ENCODE measurements at regions not wholly inside any gene's neighbourhood (a gene's known extent, or its start where the extent isn't known, plus 50 kb on each side); places are given as distances from the start of the nearest gene placed in this dataset.

- no peak for TF ChIP-seq CTCF (IDR thresholded peaks at IDR 0.05; ENCODE audit: low read depth, low read length)
- H3K36me3 ChIP-seq: no peaks in the 10 kb centered on the region
- H3K27ac ChIP-seq: no peak overlapping the region
- no peak for DNase-seq
- no peak overlapping the region for H3K4me3 ChIP-seq (ENCODE audit: low read depth, low read length)
- H3K9me3 ChIP-seq (ENCODE audit: severe bottlenecking): peaks cover 5% of the 10 kb centered on the region
- no peaks in the 10 kb centered on the region for H3K27me3 ChIP-seq (ENCODE audit: insufficient read depth, low read depth, severe bottlenecking)
Observed at GRCh38 chr3:67723863-67724262, 69.5 kb upstream of the SUCLG2 start.

GRCh38 chr3:67719333-67719732 is 64.9 kb upstream of the SUCLG2 start:
- Histone ChIP-seq H3K9me3 (ENCODE audit: severe bottlenecking) (peaks cover 3% of the 10 kb centered on the region), H3K4me3 (ENCODE audit: low read depth, low read length) (no peak overlapping the region), H3K36me3 (no peaks in the 10 kb centered on the region), H3K27me3 (ENCODE audit: insufficient read depth, low read depth, severe bottlenecking) (no peaks in the 10 kb centered on the region), H3K27ac (no peak overlapping the region)
- no peak for TF ChIP-seq CTCF (IDR thresholded peaks at IDR 0.05; ENCODE audit: low read depth, low read length)
- no peak for DNase-seq

GRCh38 chr3:67715971-67716370 is 61.6 kb upstream of the SUCLG2 start:
- DNase-seq: no peak
- TF ChIP-seq CTCF (IDR thresholded peaks at IDR 0.05; ENCODE audit: low read depth, low read length): no peak
- no peak overlapping the region for H3K27ac ChIP-seq
- no peaks in the 10 kb centered on the region for H3K36me3 ChIP-seq
- no peaks in the 10 kb centered on the region for H3K27me3 ChIP-seq (ENCODE audit: insufficient read depth, low read depth, severe bottlenecking)
- H3K4me3 ChIP-seq (ENCODE audit: low read depth, low read length): no peak overlapping the region
- no peaks in the 10 kb centered on the region for H3K9me3 ChIP-seq (ENCODE audit: severe bottlenecking)

GRCh38 chr3:67713764-67714469 is 59.5 kb upstream of the SUCLG2 start:
- Histone ChIP-seq H3K9me3 (ENCODE audit: severe bottlenecking) (no peaks in the 10 kb centered on the region), H3K27ac (no peak overlapping the region), H3K27me3 (ENCODE audit: insufficient read depth, low read depth, severe bottlenecking) (no peaks in the 10 kb centered on the region), H3K36me3 (no peaks in the 10 kb centered on the region), H3K4me3 (ENCODE audit: low read depth, low read length) (no peak overlapping the region)
- TF ChIP-seq CTCF (IDR thresholded peaks at IDR 0.05; ENCODE audit: low read depth, low read length): no peak
- DNase-seq: no peak

GRCh38 chr3:67712259-67712658 is 57.8 kb upstream of the SUCLG2 start:
- no peaks in the 10 kb centered on the region for H3K9me3 ChIP-seq (ENCODE audit: severe bottlenecking)
- DNase-seq: no peak
- no peak overlapping the region for H3K4me3 ChIP-seq (ENCODE audit: low read depth, low read length)
- no peaks in the 10 kb centered on the region for H3K27me3 ChIP-seq (ENCODE audit: insufficient read depth, low read depth, severe bottlenecking)
- TF ChIP-seq CTCF (IDR thresholded peaks at IDR 0.05; ENCODE audit: low read depth, low read length): no peak
- H3K36me3 ChIP-seq: no peaks in the 10 kb centered on the region
- H3K27ac ChIP-seq: no peak overlapping the region

- no peak for DNase-seq
- no peaks in the 10 kb centered on the region for H3K36me3 ChIP-seq
- no peak for TF ChIP-seq CTCF (IDR thresholded peaks at IDR 0.05; ENCODE audit: low read depth, low read length)
- H3K27ac ChIP-seq: no peak overlapping the region
- H3K9me3 ChIP-seq (ENCODE audit: severe bottlenecking): no peaks in the 10 kb centered on the region
- no peak overlapping the region for H3K4me3 ChIP-seq (ENCODE audit: low read depth, low read length)
- no peaks in the 10 kb centered on the region for H3K27me3 ChIP-seq (ENCODE audit: insufficient read depth, low read depth, severe bottlenecking)
Observed at GRCh38 chr3:67710396-67710795, 56.0 kb upstream of the SUCLG2 start.
